MV-4-11 (cell line): ENCODE measurements at regions not wholly inside any gene's neighbourhood (a gene's known extent, or its start where the extent isn't known, plus 50 kb on each side); places are given as distances from the start of the nearest gene placed in this dataset.
"Not testable (repeated sequence)": the region's sequence is repeated elsewhere in the genome, so short reads cannot be mapped to it uniquely, and the experiment has no call there.

Experiments
- DNase-seq: peaks from one replicate; lab custom pipeline; 2025; lab: John Stamatoyannopoulos, UW

DNA sequence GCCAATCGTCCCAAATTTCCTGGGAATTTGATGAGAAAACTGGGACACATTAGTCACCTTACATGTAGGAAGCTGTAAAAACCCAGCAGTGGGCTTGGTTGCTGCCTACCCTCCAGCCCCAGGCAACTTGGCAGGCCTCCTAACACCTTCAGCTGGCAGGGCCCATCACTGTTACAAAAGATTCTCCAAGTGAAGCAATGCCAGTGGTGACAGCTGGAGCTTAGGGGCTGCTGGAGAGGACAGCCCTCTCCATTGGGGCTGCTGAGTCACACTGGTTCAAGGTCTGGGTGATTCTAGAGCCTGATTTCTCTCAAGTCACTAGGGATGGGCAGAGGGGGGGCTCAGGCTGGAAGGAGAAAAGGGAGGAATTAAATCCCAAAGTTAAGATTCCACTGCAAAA, 180.6 kb downstream of the COPRS start:
- DNase-seq, result peak; percentile 81

DNA sequence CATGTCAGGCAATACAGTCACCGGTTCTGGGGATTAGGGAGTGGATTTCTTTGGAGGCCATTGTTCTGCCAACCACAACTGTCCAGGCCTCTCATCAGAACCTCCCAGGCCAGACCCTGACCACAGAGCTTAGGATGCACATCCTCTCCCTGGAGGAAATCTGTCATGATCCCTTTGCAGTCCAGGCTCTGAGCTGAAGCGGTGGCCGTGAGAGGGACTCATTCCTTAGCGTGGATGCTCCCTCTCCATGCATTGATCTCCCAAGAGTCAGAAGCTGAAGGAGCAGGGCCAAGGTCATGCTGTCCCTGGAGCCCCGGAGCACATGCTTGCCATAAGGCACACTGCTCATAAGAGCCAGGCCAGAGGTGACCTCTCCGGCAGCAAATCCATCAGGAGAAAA, 181.4 kb downstream of the COPRS start:
- no peak for DNase-seq

DNA sequence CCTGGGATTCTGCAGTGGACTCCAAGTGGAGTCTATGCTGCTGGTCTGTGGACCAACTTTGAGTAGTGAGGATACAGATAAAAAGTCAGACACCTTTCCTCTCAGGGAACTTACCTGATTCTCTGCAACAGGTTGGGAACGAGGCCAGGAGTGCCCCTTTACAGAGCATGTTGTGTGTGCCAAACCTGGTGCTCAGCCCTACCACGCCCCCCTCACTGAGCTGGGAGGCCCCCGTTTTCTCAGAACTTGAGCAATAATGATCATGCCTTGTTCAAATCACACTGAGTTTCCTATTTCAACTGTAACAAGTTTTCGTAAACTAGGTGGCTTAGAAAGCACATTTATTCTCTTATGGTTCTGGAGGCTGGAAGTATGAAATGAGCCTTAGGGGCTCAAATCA, 182.0 kb downstream of the COPRS start:
- no peak for DNase-seq

DNA sequence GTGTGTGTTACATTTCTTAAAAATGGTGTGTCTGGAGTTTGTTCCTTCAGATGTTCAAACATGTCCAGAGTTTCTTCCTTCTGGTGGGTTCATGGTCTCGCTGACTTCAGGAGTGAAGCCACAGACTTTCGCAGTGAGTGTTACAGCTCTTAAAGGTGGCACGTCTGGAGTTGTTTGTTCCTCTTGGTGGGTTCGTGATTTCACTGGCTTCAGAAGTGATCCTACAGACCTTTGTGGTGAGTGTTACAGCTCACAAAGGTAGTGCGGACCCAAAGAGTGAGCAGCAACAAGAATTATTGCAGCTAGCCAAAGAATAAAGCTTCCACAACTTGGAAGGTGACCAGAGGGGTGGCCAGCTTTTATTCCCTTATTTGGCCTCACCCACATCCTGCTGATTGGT, 183.7 kb downstream of the COPRS start:
- not testable (repeated sequence) for DNase-seq

DNA sequence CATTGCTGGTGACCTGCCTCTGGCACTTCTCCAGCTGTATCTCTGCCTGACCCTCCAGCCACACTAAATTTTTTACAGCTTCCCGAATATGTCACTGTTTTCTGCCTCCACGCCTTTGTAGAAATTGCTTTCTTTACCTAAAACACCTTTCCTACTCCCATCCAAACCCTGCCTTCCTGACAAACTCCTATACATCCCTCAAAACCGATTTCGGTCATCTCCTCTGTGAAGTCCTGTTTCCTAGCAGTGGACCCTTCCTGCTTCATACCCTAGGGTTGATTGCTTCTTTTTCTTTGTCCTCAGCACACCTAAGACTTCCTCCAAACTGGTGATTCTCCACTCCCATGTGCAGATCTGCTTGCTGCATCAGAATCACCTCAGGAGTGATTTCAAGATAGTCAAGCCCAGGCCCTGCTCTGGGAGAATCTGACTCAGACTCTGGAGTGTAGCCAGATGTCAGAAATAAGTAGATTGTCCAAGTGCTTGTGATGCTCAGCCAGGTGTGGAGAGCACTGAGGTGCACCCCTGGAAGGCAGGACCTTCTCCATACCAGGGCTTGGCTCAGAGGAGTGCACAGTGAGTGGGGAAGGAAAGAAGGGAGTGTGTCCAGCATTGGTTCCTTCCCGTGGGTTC, 184.2 kb downstream of the COPRS start:
- no peak for DNase-seq

DNA sequence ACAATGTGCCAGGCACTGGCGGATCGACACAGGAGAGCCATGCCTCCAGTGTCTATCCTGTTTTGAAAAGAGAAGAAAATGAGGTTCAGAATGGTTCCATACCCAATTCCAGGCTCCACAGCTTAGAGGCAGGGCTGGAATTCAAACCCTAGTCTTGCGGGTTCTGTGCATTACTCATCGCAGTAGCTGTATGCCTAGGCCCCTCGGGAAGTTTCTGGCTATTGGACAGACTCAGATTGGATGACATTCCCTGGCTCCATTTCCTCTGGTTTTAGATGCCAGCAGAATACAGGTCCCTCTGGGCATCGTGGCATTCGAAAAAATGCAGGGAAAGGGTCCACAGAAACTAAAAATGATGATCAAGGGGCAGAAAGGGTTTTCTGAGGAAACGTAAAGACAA, 184.7 kb downstream of the COPRS start:
- no peak for DNase-seq

DNA sequence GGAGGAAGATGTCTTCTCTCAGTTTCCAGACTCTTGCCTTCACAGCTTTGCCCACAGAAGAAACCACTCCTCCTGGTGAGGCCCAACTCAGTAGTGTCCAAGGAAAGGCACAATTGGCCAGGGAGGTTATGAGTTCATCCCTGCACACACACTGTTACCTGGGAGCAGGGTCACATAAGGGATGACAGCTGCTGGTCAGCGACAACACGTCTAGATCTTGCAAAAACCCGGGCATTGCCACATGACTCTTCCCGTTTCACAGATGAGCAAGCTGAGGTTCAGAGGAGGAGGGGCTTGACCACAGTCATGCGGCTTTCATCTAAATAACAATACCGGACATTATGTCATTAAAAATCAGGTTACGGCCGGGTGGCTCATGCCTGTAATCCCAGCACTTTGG, 186.0 kb downstream of the COPRS start:
- DNase-seq, result no peak

DNA sequence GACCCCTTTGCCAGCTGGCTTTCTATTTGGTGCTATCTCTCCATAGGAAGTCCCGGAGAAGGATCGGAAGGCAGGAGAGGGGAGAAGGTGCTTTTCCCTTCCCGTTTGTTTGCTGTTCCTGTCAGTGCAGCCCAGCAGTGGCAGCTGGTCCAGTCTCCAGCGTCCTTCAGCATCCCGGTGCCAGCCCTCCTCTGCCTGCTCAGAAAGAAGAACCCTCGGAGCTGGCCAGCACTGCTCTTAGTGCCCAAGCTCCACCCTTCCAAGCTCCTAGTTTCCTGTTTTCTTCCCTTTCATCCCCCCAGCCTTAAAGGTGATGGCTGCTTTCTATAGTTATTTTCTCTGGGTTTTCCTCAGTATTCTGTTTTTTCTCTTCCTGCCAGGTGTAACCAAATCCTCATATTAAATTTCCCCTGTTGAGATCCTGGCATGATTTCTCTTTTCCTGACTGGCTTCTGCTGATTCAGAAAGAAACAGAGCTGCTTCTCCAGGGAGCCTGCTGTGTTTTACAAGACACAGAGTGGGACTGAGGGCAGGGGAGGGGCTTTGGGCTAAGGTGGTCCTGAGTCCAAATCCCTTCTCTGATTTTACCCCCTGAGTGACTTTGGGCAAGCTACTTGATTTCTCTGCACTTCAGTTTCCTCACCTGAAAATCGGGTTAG, 186.8 kb downstream of the COPRS start:
- DNase-seq, result no peak

DNA sequence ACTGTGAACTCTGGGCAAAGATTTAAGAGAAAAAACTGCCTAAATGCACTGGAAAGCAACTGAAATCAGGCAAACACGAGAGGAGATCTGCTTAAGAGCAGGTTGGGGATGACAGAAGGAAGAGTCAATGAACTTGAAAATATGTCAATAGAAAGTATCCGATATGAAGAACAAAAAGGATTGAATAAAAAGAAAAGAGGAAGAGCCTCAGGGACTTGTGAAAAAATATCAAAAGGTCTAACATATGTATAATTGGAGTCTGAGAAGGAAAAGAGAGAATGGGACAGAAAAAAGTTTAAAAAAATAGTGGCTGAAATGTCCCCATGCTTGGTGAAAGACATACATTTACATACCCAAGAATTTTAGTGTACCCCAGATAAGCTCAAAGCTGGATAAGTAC, 195.5 kb downstream of the COPRS start:
- no peak for DNase-seq

DNA sequence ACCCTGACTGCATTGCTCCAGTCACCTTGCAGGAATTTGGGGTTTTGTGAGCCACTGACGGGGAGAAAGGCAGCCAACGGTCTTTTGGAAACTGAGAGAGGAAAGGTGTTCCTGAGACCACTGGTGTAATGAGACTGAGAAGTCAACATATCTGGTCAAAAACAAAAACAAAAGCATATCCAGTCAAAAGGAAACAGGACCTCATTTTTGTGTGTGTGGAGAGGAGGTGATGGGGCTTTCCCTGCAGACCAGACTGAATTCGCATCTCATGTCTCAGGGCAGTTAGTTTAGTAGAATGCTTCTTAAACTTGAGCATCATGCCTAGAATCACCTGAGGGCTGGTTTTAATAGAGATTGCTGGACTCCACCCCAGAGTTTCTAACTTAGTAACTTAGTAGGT, 198.4 kb downstream of the COPRS start:
- no peak for DNase-seq

DNA sequence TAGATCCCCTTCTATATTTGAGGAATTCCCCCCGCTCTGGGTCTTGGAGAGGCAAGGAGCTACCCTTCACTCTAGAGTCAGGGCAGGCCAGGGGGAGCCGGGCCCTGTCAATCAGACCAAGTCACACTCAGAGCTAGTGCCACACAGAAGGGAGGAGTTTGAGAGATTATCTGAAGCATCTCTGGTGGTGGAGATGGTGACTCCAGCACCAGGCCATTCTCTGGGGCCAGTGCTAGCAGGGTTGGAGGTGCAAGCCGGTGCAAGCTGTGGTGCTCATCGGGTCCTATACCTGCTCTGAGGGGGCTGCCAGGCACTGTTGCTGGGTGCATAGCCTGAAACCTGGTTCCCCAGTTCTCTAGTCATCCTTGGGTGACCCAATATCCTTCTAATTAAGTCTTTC, 201.2 kb downstream of the COPRS start:
- no peak for DNase-seq

DNA sequence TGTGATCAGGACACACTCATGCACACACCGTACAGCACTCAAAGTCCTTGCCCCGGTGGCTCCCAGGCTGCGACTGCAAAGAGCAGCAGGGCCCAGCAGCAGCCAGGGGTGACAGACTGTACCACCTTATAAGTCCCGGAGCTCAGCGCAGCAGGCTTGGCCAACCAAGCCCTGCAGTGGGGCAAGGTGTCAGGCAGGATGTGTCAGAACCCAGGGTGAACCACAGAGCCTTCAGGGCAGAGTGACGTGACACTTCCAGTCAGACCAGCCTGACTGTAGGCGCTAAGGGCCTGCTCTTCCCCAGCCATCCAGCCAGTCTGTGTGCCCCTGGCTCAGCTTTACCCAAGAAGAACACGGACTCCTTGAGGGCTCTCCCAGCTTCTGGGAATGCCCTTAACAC, 204.1 kb downstream of the COPRS start:
- peak; percentile 26 for DNase-seq

DNA sequence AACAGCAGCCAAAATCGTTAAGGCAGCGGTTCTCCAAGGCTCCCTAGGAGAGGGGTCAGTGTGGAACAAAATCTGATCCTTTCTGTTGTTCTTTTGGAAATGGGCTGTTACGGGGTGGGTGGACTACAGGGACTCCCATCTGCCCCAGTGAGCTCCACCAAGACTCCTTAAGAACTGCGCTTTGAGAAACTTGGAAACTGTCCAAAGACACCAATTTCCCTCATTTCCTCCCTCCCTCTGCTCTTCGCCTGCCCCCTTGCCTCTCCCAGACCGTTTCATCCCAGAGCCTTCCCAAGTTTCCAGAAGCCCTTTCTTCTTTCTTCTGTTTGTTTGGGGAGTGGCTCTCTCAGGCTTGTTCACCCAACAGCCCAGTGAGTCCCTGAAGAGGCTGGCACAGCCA, 205.4 kb downstream of the COPRS start:
- no peak for DNase-seq

DNA sequence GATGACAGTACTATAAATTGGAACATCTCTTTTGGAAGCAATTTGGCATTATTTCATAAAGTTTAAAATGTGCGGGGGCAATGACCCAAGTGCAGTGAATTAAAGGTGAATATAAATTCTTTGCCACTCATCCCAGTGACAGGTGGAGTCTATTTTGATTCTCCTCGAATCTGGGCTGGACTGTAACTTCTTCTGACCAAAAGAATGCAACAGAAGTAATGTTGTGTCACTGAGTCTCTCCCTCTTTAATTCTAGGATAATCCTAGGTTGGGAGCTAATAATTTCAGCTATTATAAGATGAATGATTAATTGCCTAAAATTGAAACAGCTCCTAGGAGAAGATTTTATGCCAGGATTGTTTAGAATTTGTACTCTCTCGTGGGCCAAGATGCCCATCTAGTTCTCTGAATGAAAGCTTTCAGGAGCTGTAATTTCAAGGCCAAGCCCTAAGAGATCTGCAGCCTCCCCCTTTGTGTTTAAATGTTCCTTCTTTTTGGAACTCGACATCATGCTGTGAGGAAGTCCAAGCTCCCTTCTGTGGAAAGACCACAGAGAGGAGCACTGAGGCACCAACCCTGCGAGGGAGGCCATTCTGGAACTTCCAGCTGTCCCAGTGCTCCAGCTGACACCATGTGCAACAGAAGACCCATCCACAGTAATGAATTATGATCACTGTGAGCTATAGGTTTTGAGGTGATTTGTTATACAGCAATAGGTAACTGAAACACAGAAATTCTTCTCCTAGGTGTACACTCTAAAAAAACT, 208.1 kb downstream of the COPRS start:
- no peak for DNase-seq

DNA sequence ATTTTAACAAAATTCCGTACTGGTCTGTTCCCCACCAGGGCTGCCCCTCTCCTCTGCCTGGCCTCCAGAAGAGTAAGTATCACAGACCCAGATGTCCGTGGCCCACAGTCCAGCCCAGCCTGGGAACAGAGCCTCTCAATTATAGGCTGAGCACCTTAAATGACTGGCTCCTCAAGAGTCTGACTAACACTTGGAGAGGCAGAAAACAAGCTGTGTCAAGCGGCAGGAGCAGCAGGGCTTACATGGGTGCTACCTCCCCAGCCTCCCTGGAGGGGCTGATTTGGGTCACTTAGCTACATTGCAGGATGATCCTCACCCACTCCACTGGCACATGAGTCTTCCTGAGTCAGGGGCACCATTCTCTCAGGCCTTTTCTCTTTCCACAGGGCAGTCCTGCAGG, 209.7 kb downstream of the COPRS start:
- no peak for DNase-seq

DNA sequence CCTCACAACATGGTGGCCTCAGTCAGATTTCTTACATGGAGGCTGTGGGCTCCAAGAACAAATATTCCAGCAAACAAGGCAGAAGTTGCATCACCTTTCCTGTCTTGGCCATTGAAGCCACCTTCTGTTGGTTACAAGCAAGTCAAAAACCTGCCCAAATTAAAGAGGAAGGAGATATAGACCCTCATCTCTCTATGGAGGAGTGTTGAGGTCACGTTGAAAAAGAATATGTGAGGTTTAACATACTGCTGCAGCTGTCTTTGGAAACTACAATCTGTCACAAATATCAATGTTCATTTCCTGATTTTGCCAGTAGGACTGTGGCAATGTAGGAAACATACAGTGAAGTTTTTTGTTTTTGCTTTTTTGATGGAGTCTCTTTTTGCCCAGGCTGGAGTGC, 211.4 kb downstream of the COPRS start:
- DNase-seq, result peak; percentile 35

DNA sequence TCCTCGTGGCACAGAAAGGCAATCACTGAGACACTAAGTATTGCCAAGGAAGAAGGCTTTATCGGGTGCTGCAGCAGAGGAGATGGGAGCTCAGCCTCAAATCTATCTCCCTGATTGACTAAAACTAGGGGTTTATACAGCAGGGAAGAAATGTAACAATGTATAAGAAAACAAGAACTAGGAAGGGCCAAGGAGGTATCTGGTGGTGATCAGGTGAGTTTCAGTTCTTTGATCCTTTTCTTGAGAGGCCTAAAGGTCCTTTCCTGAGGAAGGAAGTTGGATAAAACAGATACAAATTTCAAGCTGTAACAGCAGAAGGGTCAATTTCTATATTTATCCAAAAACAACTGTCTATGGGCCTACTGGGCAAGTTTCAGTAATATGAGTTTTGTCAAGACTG, 212.4 kb downstream of the COPRS start:
- DNase-seq, result no peak

DNA sequence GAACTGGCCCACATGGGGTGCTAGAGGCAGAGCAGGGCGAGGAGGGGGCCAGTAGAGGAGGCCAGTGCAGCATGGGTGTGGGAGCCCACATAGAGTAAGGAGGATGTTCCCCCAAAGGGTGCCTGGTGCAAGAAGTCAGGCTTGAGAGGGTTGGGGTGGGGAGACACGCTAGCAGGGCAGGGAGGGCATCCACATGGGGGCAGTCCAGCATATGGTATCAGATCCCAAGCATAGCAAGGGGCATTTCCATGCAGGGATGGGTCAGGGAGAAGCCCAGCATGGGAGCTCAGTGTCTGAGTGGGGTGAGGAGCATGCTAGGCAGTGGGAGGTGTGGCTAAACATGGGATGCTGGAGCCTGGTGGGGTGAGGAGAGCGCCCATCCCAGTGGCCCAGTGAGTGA, 213.7 kb downstream of the COPRS start:
- no peak for DNase-seq

DNA sequence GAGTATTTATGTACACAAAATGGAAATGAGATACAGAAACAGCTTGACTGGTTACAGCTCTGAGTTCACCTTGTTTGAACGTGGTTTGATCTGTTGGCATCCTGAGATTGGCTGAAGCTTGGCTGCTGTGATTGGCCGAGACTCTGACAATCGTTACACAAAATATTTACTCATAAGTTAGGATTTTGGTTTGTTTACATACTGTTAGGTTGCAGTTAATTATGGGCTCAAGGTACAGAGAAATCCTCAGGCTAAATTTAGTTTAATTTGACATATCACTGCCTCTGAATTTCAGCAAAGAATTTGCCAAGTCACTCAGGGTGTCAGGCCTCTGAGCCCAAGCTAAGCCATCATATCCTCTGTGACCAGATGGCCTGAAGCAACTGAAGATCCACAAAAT, 227.3 kb downstream of the COPRS start:
- DNase-seq, result no peak

DNA sequence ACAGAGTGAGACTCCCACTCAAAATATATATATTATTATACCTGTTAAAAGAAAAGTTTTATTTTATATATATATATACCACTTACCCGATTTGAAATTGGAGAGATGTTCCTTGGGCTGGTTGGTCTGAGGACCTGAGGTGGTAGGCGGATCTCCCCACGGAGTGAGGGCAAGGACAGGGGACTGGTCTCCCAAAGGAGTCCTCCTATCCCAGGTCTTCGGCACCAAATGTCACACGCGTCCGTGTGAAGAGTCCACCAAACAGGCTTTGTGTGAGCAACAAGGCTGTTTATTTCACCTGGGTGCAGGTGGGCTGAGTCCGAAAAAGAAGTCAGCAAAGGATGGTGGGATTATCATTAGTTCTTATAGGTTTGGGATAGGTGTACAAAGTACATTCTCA, 228.2 kb downstream of the COPRS start:
- not testable (repeated sequence) for DNase-seq

DNA sequence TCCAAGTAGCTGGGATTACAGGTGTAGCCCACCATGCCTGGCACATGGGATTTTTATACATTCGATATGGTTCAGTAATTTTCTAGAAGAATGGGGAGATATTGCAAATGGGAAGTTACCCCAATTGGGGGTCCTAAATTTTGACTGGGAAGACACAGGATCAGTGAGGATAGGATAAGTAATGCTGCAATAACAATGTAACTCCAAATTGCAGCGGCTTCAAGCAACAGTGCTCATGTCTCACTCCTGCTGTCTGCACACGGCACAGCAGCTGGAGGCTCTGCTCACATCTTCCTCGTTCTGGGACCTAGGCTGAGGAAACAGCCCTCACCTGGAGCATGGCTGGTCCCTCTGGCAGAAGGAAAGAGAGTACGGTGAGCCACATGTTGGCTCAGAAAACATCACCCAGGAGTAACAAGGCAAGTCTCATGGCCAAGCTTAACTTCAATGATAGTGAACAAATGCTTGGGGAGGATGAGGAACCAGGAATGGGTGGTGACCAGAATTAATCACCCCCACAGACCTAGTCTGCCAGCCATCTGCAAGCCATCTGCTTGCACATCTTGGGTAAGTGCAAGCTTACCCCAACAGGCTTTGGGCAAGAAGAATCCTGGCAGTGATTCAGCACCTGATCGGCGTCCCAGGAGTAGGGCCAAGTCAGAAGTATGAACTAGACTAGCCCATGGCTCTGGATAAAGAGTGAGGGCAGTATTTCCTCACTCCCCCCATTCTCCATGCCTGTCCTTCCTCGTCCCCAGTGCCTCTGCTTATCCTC, 229.2 kb downstream of the COPRS start:
- DNase-seq, result peak; percentile 8

DNA sequence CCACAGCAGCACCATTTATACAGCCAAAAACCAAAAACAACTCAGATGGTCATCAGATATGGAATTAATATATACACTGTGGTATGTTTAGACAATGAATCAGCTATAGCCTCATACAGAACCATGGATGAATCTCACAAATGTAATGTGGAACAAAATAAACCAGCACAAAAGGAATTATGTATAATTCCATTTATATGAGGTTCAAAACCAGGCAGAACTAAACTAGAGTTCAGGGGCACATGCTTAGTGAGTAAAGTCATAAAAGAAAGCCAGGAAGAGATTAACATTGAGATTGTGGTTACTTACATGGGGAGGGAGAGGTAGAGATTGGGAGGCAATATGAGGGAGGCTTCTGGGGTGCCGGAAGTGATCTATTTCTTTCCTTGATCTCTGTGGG, 231.1 kb downstream of the COPRS start:
- DNase-seq, result no peak

DNA sequence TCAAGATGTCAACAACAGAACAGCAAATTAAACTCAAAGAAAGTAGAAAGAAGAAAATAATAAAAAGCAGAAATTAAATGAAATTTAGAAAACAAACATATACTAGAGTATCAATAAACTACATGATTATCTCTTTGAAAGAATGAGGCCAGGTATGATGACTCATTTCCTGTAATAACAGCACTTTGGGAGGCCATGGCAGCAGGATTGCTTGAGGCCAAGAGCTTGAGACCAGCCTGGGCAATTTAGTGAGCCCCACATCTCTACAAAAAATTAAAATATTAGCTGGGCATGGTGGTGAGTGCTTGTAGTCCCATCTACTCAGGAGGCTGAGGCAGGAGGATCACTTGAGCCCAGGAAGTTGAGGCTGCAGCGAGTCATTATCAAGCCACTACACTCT, 232.5 kb downstream of the RAB11FIP4 start:
- DNase-seq, result no peak
